H1 (cell line): ENCODE measurements at regions not wholly inside any gene's neighbourhood (a gene's known extent, or its start where the extent isn't known, plus 50 kb on each side); places are given as distances from the start of the nearest gene placed in this dataset.

Experiments
- ASH2L ChIP-seq: fragments of 200-600, 300-600 bp; sonication (generic); IDR thresholded peaks from one replicate; pipeline ENCODE4 v1.7.1; 2017; ENCODE audit warnings: low read length
- BACH1 ChIP-seq: IDR thresholded peaks from 2 replicates; pipeline ENCODE4 v1.6.1; 2012; ENCODE audit warnings: low read length, improper control_type of control experiment
- CHD7 ChIP-seq: fragments of 300-600 bp; sonication (generic); IDR thresholded peaks from 2 replicates; pipeline ENCODE4 v1.7.1; 2012; ENCODE audit warnings: low read length, moderate library complexity, mild to moderate bottlenecking, inconsistent platforms; ENCODE audit not compliant: insufficient replicate concordance
- FOSL1 ChIP-seq: IDR thresholded peaks from 2 replicates; pipeline ENCODE4 v1.6.1; 2011; ENCODE audit warnings: mild to moderate bottlenecking, low read depth, low read length, moderate library complexity; ENCODE audit not compliant: insufficient read depth
- POLR2A ChIP-seq, 2 experiments: IDR thresholded peaks; 1 replicate in 1 of 2; 2 replicates in 1 of 2; pipeline ENCODE4 v1.6.1; 2011; ENCODE audit warnings: low read depth in 2 of 2, low read length in 2 of 2, mild to moderate bottlenecking in 2 of 2; ENCODE audit errors: control extremely low read depth in 1 of 2
- TAF7 ChIP-seq: optimal IDR thresholded peaks from 2 replicates; pipeline ENCODE3; 2011; ENCODE audit warnings: low read depth, mild to moderate bottlenecking, inconsistent platforms, low read length, moderate library complexity, borderline replicate concordance

- TF ChIP-seq CHD7 (no peak), BACH1 (no peak), ASH2L (no peak), POLR2A (IDR thresholded peaks at IDR 0.05; ENCODE audit: control extremely low read depth in 1 of 2, low read depth in 2 of 2, low read length in 2 of 2) (no peak), TAF7 (no peak), FOSL1 (no peak)
Observed at GRCh38 chr7:13603661-13604060, 385.8 kb downstream of the ETV1 start (continued).
